H9 (cell line): ENCODE measurements at regions not wholly inside any gene's neighbourhood (a gene's known extent, or its start where the extent isn't known, plus 50 kb on each side); places are given as distances from the start of the nearest gene placed in this dataset.

ENCODE experiments used
- DNase-seq: peaks from one replicate; pipeline ENCODE4 v3.0.0-alpha.2; 2017
- H2AFZ ChIP-seq: one replicate; pipeline ENCODE4 v1.6.1; 2013; ENCODE audit warnings: mild to moderate bottlenecking, low read length, control low read depth, moderate library complexity
- H2AK5ac ChIP-seq: 2 replicates; pipeline ENCODE4 v1.6.1; 2013; ENCODE audit warnings: low read length, control low read depth, mixed read lengths; ENCODE audit not compliant: insufficient read length
- H2BK120ac ChIP-seq: one replicate; pipeline ENCODE4 v1.6.1; 2013; ENCODE audit warnings: low read depth, mild to moderate bottlenecking, low read length, control low read depth, inconsistent platforms; ENCODE audit not compliant: poor library complexity, severe bottlenecking
- H2BK12ac ChIP-seq: 2 replicates; pipeline ENCODE4 v1.6.1; 2013; ENCODE audit warnings: low read length, control low read depth, mixed read lengths, low read depth; ENCODE audit not compliant: insufficient read length
- H2BK15ac ChIP-seq: 2 replicates; pipeline ENCODE4 v1.6.1; 2013; ENCODE audit warnings: low read depth, low read length, control low read depth
- H2BK20ac ChIP-seq: one replicate; pipeline ENCODE4 v1.6.1; 2013; ENCODE audit warnings: low read depth, mild to moderate bottlenecking, low read length, control low read depth, inconsistent platforms; ENCODE audit not compliant: poor library complexity, severe bottlenecking
- H2BK5ac ChIP-seq: 2 replicates; pipeline ENCODE4 v1.6.1; 2013; ENCODE audit warnings: low read length, control low read depth, mixed read lengths; ENCODE audit not compliant: insufficient read length
- H3K14ac ChIP-seq: 2 replicates; pipeline ENCODE4 v1.6.1; 2013; ENCODE audit warnings: low read length, control low read depth; ENCODE audit not compliant: insufficient read depth
- H3K18ac ChIP-seq: 2 replicates; pipeline ENCODE4 v1.6.1; 2013; ENCODE audit warnings: low read depth, mild to moderate bottlenecking, mixed read lengths, low read length, control low read depth; ENCODE audit not compliant: insufficient read length
- H3K23ac ChIP-seq: 2 replicates; pipeline ENCODE4 v1.6.1; 2013; ENCODE audit warnings: low read length, control low read depth, mixed read lengths, low read depth; ENCODE audit not compliant: insufficient read length
- H3K23me2 ChIP-seq: 2 replicates; pipeline ENCODE4 v1.6.1; 2013; ENCODE audit warnings: low read depth, mild to moderate bottlenecking, mixed read lengths, low read length, control low read depth; ENCODE audit not compliant: insufficient read length, poor library complexity, severe bottlenecking
- H3K27ac ChIP-seq: 2 replicates; pipeline ENCODE4 v1.5.1; 2013; ENCODE audit warnings: low read length, control low read depth, mixed read lengths, low read depth; ENCODE audit not compliant: insufficient read length
- H3K27me3 ChIP-seq: 2 replicates; pipeline ENCODE4 v1.6.1; 2013; ENCODE audit warnings: low read length, control low read depth, inconsistent platforms; ENCODE audit not compliant: insufficient read depth
- H3K4ac ChIP-seq: 2 replicates; pipeline ENCODE4 v1.6.1; 2013; ENCODE audit warnings: low read depth, mild to moderate bottlenecking, control low read depth, inconsistent platforms, low read length, moderate library complexity
- H3K4me1 ChIP-seq: 2 replicates; pipeline ENCODE4 v1.6.1; 2013; ENCODE audit warnings: low read length, control low read depth, inconsistent platforms; ENCODE audit not compliant: insufficient read depth
- H3K4me2 ChIP-seq: 2 replicates; pipeline ENCODE4 v1.6.1; 2013; ENCODE audit warnings: low read length, control low read depth, mixed read lengths; ENCODE audit not compliant: insufficient read length, insufficient read depth
- H3K56ac ChIP-seq: 2 replicates; pipeline ENCODE4 v1.6.1; 2013; ENCODE audit warnings: low read depth, mild to moderate bottlenecking, mixed read lengths, low read length, control low read depth; ENCODE audit not compliant: insufficient read length
- H3K79me1 ChIP-seq: 2 replicates; pipeline ENCODE4 v1.6.1; 2013; ENCODE audit warnings: low read depth, mild to moderate bottlenecking, moderate library complexity, low read length, control low read depth, inconsistent platforms; ENCODE audit not compliant: insufficient read depth, poor library complexity, severe bottlenecking
- H3K79me2 ChIP-seq: 2 replicates; pipeline ENCODE4 v1.6.1; 2013; ENCODE audit warnings: low read length, control low read depth, inconsistent platforms; ENCODE audit not compliant: insufficient read depth
- H3K9ac ChIP-seq: 2 replicates; pipeline ENCODE4 v1.6.1; 2013; ENCODE audit warnings: low read length, control low read depth, mixed read lengths; ENCODE audit not compliant: insufficient read length; ENCODE audit errors: extremely low read depth
- H3K9me3 ChIP-seq: one replicate; pipeline ENCODE4 v1.6.1; 2013; ENCODE audit warnings: low read depth, low read length, inconsistent platforms; ENCODE audit not compliant: control insufficient read depth
- H3T11ph ChIP-seq: one replicate; pipeline ENCODE4 v1.6.1; 2013; ENCODE audit warnings: mild to moderate bottlenecking, low read length, control low read depth, inconsistent platforms
- H4K20me1 ChIP-seq: one replicate; pipeline ENCODE4 v1.6.1; 2013; ENCODE audit not compliant: control insufficient read depth, insufficient read length, insufficient read depth
- H4K5ac ChIP-seq: 2 replicates; pipeline ENCODE4 v1.6.1; 2013; ENCODE audit warnings: low read depth, mild to moderate bottlenecking, mixed read lengths, low read length, control low read depth; ENCODE audit not compliant: insufficient read length
- H4K8ac ChIP-seq: replicated peaks from 2 replicates; pipeline ENCODE4 v1.6.1; 2013; ENCODE audit warnings: low read length, control low read depth, mixed read lengths, low read depth; ENCODE audit not compliant: insufficient read length
- H4K91ac ChIP-seq: 2 replicates; pipeline ENCODE4 v1.6.1; 2013; ENCODE audit warnings: low read depth, mild to moderate bottlenecking, moderate library complexity, mixed read lengths, low read length, control low read depth; ENCODE audit not compliant: insufficient read length
- H3K27ac Mint-ChIP-seq, 3 experiments: 2 replicates in 2 of 3; 3 replicates in 1 of 3; pipeline ENCODE4 v1.8.0; 2020 to 2021; ENCODE audit warnings: mixed read lengths in 3 of 3, mild to moderate bottlenecking in 1 of 3, moderate library complexity in 1 of 3
- H3K27me3 Mint-ChIP-seq: 2 replicates; pipeline ENCODE4 v1.8.0; 2021; ENCODE audit warnings: low read depth, mild to moderate bottlenecking, moderate library complexity, mixed read lengths
- H3K36me3 Mint-ChIP-seq, 3 experiments: 2 replicates in 2 of 3; 3 replicates in 1 of 3; pipeline ENCODE4 v1.8.0; 2020 to 2021; ENCODE audit warnings: low read depth in 3 of 3, mixed read lengths in 3 of 3; ENCODE audit not compliant: insufficient read depth in 1 of 3
- H3K4me1 Mint-ChIP-seq, 2 experiments: 2 replicates each; pipeline ENCODE4 v1.8.0; 2020; ENCODE audit warnings: mixed read lengths in 2 of 2
- H3K4me3 Mint-ChIP-seq, 2 experiments: 2 replicates in 1 of 2; 3 replicates in 1 of 2; pipeline ENCODE4 v1.8.0; 2020 to 2021; ENCODE audit warnings: mild to moderate bottlenecking in 2 of 2, mixed read lengths in 2 of 2, moderate library complexity in 1 of 2
- H3K9me3 Mint-ChIP-seq, 2 experiments: 2 replicates in 1 of 2; 3 replicates in 1 of 2; pipeline ENCODE4 v1.8.0; 2020; ENCODE audit warnings: mild to moderate bottlenecking in 2 of 2, mixed read lengths in 2 of 2, moderate library complexity in 1 of 2
- CTCF ChIP-seq: fragments of 200-600 bp; sonication (generic); conservative IDR thresholded peaks from 3 replicates; pipeline ENCODE4 v1.8.0; 2021; ENCODE audit warnings: antibody characterized with exemption, mild to moderate bottlenecking
- WGBS: extraction: QIAGEN DNeasy Blood & Tissue Kit; methylation state at CpG from one replicate; pipeline ENCODE4 v1.1.7; 2013; ENCODE audit warnings: missing lambda C conversion rate, low lambda C conversion rate, mixed read lengths; ENCODE audit not compliant: insufficient read length; ENCODE audit errors: extremely low coverage; 5-methylcytosine and 5-hydroxymethylcytosine counted together

- no peak overlapping the region for H3K56ac ChIP-seq
- Mint-ChIP-seq H3K27me3 (no peaks in the 10 kb centered on the region), H3K36me3 (0 out of 7 replicates have a peak, but pooled peaks cover 0 to 1% (median 0%) of the 10 kb centered on the region in 3 experiments), H3K27ac (no peak overlapping the region), H3K4me3 (no peak overlapping the region; a peak in 1 of 5 replicates), H3K4me1 (peaks cover 15 to 21% of the 10 kb centered on the region in 2 experiments), H3K9me3 (peaks cover 0 to 2% of the 10 kb centered on the region in 2 experiments; a peak in 1 of 5 replicates)
- no peak overlapping the region for H4K91ac ChIP-seq
- no peak overlapping the region for H3K4me2 ChIP-seq
- no peak overlapping the region for H3K9ac ChIP-seq
- no peak overlapping the region for H2BK12ac ChIP-seq
- H2BK15ac ChIP-seq = no peak overlapping the region
- H3K27ac ChIP-seq = no peak overlapping the region
- no peak overlapping the region for H3K23ac ChIP-seq
- no peaks in the 10 kb centered on the region for H3K23me2 ChIP-seq
- no peaks in the 10 kb centered on the region for H3K79me2 ChIP-seq
- no peak overlapping the region for H4K8ac ChIP-seq
- WGBS = no CpG with 5 or more reads among the region's 5 CpGs
- no peak overlapping the region for H3K4ac ChIP-seq
- H3K14ac ChIP-seq = no peak overlapping the region
- no peak overlapping the region for H3K18ac ChIP-seq
- no peak overlapping the region for H2BK120ac ChIP-seq
- no peak overlapping the region for H2AFZ ChIP-seq
- H3K79me1 ChIP-seq = no peaks in the 10 kb centered on the region
- H2AK5ac ChIP-seq = no peak overlapping the region
- H3K9me3 ChIP-seq = no peaks in the 10 kb centered on the region
- H3K4me1 ChIP-seq = peaks cover 3% of the 10 kb centered on the region
- H2BK5ac ChIP-seq = no peak overlapping the region
- DNase-seq = no peak
- H4K20me1 ChIP-seq = no peaks in the 10 kb centered on the region
- H3K27me3 ChIP-seq = no peaks in the 10 kb centered on the region
- no peak overlapping the region for H2BK20ac ChIP-seq
- H4K5ac ChIP-seq = no peak overlapping the region
- TF ChIP-seq CTCF = no peak
- H3T11ph ChIP-seq = no peak overlapping the region
These were observed 97.2 kb upstream of the DSEL start for GRCh38 chr18:67613731-67614130.
